CD4-positive, alpha-beta memory T cell (primary cell): ENCODE measurements at regions not wholly inside any gene's neighbourhood (a gene's known extent, or its start where the extent isn't known, plus 50 kb on each side); places are given as distances from the start of the nearest gene placed in this dataset.

ENCODE experiments used
- CTCF ChIA-PET: fragments of 350-600 bp; sonication (Branson Sonifier 250); formaldehyde crosslinking; loops from one replicate; lab custom pipeline; 2021; ENCODE audit warnings: inconsistent platforms; ENCODE audit not compliant: partially characterized antibody; lab: Charles Lee
- POLR2A ChIA-PET: fragments of 350-600 bp; sonication (Branson Sonifier 250); formaldehyde crosslinking; loops from one replicate; lab custom pipeline; 2021; ENCODE audit not compliant: partially characterized antibody; lab: Charles Lee
- DNase-seq, 5 donors: peaks; one replicate each; pipeline versions ENCODE4 v3.0.0 to v3.0.0-alpha.2; 2020 to 2022; ENCODE audit warnings: mixed read lengths in 1 of 5
- H3K27ac ChIP-seq: one replicate; pipeline ENCODE4 v1.7.0; 2013; ENCODE audit warnings: low read depth, low read length
- H3K27me3 ChIP-seq: 2 replicates; pipeline ENCODE4 v1.7.0; 2013; ENCODE audit warnings: mild to moderate bottlenecking, low read length, moderate library complexity; ENCODE audit not compliant: insufficient read depth
- H3K36me3 ChIP-seq: 2 replicates; pipeline ENCODE4 v1.7.0; 2013; ENCODE audit warnings: mild to moderate bottlenecking, low read length, moderate library complexity; ENCODE audit not compliant: insufficient read depth
- H3K4me1 ChIP-seq: 2 replicates; pipeline ENCODE4 v1.7.0; 2013; ENCODE audit warnings: mild to moderate bottlenecking, low read length, moderate library complexity; ENCODE audit not compliant: insufficient read depth
- H3K4me3 ChIP-seq, 2 donors: one replicate each; pipeline ENCODE4 v1.7.0; 2013; ENCODE audit warnings: low read length in 2 of 2, mild to moderate bottlenecking in 1 of 2
- H3K9me3 ChIP-seq, 2 donors: one replicate each; pipeline ENCODE4 v1.7.0; 2013; ENCODE audit warnings: low read length in 2 of 2, control low read depth in 1 of 2; ENCODE audit not compliant: control insufficient read depth in 1 of 2
- H3K27ac Mint-ChIP-seq, 7 donors: one replicate each; pipeline ENCODE4 v1.8.0; 2020 to 2021; ENCODE audit warnings: mixed read lengths in 7 of 7, mild to moderate bottlenecking in 6 of 7, inconsistent platforms in 3 of 7, moderate library complexity in 3 of 7
- H3K27me3 Mint-ChIP-seq, 2 donors: one replicate each; pipeline ENCODE4 v1.8.0; 2020 to 2021; ENCODE audit warnings: mixed read lengths in 2 of 2
- H3K36me3 Mint-ChIP-seq, 2 donors: one replicate each; pipeline ENCODE4 v1.8.0; 2020 to 2021; ENCODE audit warnings: mixed read lengths in 2 of 2, inconsistent platforms in 1 of 2, mild to moderate bottlenecking in 1 of 2
- H3K4me1 Mint-ChIP-seq, 4 donors: one replicate each; pipeline ENCODE4 v1.8.0; 2020 to 2021; ENCODE audit warnings: mixed read lengths in 4 of 4, mild to moderate bottlenecking in 1 of 4
- H3K4me3 Mint-ChIP-seq, 8 donors: one replicate each; pipeline ENCODE4 v1.8.0; 2020 to 2021; ENCODE audit warnings: mixed read lengths in 8 of 8, mild to moderate bottlenecking in 7 of 8, moderate library complexity in 6 of 8, inconsistent platforms in 3 of 8
- H3K9me3 Mint-ChIP-seq, 8 donors: one replicate each; pipeline ENCODE4 v1.8.0; 2020 to 2021; ENCODE audit warnings: mixed read lengths in 8 of 8, mild to moderate bottlenecking in 5 of 8, inconsistent platforms in 3 of 8, moderate library complexity in 1 of 8
- intact Hi-C: fragments of 100-400 bp; cut with micrococcal nuclease; formaldehyde crosslinking; loops from one replicate; pipeline ENCODE4 v1.15.1; 2023

- Mint-ChIP-seq H3K27ac (no peak overlapping the region), H3K4me1 (no peaks in the 10 kb centered on the region), H3K27me3 (peaks cover 2 to 3% of the 10 kb centered on the region in 2 donors), H3K9me3 (peaks cover 2 to 9% (median 6%) of the 10 kb centered on the region in 8 donors), H3K4me3 (no peak overlapping the region), H3K36me3 (no peaks in the 10 kb centered on the region)
- POLR2A ChIA-PET: no interaction called here
- H3K27me3 ChIP-seq: no peaks in the 10 kb centered on the region
- no peak overlapping the region for H3K27ac ChIP-seq
- no peak overlapping the region for H3K4me3 ChIP-seq
- CTCF ChIA-PET: interaction anchor here (1.9 kb wide), 1 partner anchor 24 kb away, joined by 6 read pairs; no protein-coding TSS in a partner anchor
- no peaks in the 10 kb centered on the region for H3K36me3 ChIP-seq
- intact Hi-C loops: no loop called here
- no peaks in the 10 kb centered on the region for H3K4me1 ChIP-seq
- DNase-seq: no peak
- no peaks in the 10 kb centered on the region for H3K9me3 ChIP-seq
These were observed 166.8 kb downstream of the PSAT1 start for GRCh38 chr9:78463750-78464149.

- Mint-ChIP-seq H3K36me3 (no peaks in the 10 kb centered on the region), H3K4me1 (no peaks in the 10 kb centered on the region), H3K9me3 (peaks cover 0 to 2% (median 0%) of the 10 kb centered on the region in 8 donors), H3K27me3 (peaks cover 4 to 9% of the 10 kb centered on the region in 2 donors), H3K4me3 (no peak overlapping the region), H3K27ac (no peak overlapping the region)
- Histone ChIP-seq H3K4me3 (no peak overlapping the region), H3K27me3 (no peaks in the 10 kb centered on the region), H3K27ac (no peak overlapping the region), H3K9me3 (no peaks in the 10 kb centered on the region), H3K36me3 (no peaks in the 10 kb centered on the region), H3K4me1 (no peaks in the 10 kb centered on the region)
- intact Hi-C loops: no loop called here
- POLR2A ChIA-PET: no interaction called here
- CTCF ChIA-PET: no interaction called here
- DNase-seq: no peak
These were observed 171.3 kb downstream of the PSAT1 start for GRCh38 chr9:78468231-78468630.

- H3K4me1 ChIP-seq: no peaks in the 10 kb centered on the region
- no peak overlapping the region for H3K27ac ChIP-seq
- ChIA-PET CTCF (interaction anchor here (0.9 to 1.9 kb wide), 2 partner anchors 13 to 30 kb away, joined by 3 to 7 read pairs; no protein-coding TSS in a partner anchor), POLR2A (no interaction called here)
- no peak for DNase-seq
- no peak overlapping the region for H3K4me3 ChIP-seq
- no peaks in the 10 kb centered on the region for H3K36me3 ChIP-seq
- Mint-ChIP-seq H3K36me3 (no peaks in the 10 kb centered on the region), H3K9me3 (peaks cover 0 to 2% (median 0%) of the 10 kb centered on the region in 8 donors), H3K27me3 (peaks cover 4 to 9% of the 10 kb centered on the region in 2 donors), H3K4me1 (no peaks in the 10 kb centered on the region), H3K27ac (no peak overlapping the region), H3K4me3 (no peak overlapping the region)
- H3K27me3 ChIP-seq: no peaks in the 10 kb centered on the region
- no peaks in the 10 kb centered on the region for H3K9me3 ChIP-seq
- intact Hi-C loops: no loop called here
These were observed 172.2 kb downstream of the PSAT1 start for GRCh38 chr9:78468974-78469576.

- Histone ChIP-seq H3K4me1 (no peaks in the 10 kb centered on the region), H3K4me3 (no peak overlapping the region), H3K36me3 (no peaks in the 10 kb centered on the region), H3K9me3 (no peaks in the 10 kb centered on the region), H3K27ac (no peak overlapping the region), H3K27me3 (no peaks in the 10 kb centered on the region)
- H3K27ac Mint-ChIP-seq: no peak overlapping the region
- POLR2A ChIA-PET: no interaction called here
- no peaks in the 10 kb centered on the region for H3K36me3 Mint-ChIP-seq
- DNase-seq: no peak
- H3K27me3 Mint-ChIP-seq: peaks cover 4 to 9% of the 10 kb centered on the region in 2 donors
- intact Hi-C loops: no loop called here
- H3K9me3 Mint-ChIP-seq: peaks cover 0 to 2% (median 0%) of the 10 kb centered on the region in 8 donors
- no peak overlapping the region for H3K4me3 Mint-ChIP-seq
- no peaks in the 10 kb centered on the region for H3K4me1 Mint-ChIP-seq
- CTCF ChIA-PET: interaction anchor here (1.9 kb wide), 1 partner anchor 31 kb away, joined by 7 read pairs; no protein-coding TSS in a partner anchor
These were observed 173.3 kb downstream of the PSAT1 start for GRCh38 chr9:78470216-78470615.

GRCh38 chr9:78470741-78471140 lies 173.8 kb downstream of the PSAT1 start:
- no peak for DNase-seq
- Histone ChIP-seq H3K4me3 (no peak overlapping the region), H3K27me3 (no peaks in the 10 kb centered on the region), H3K36me3 (no peaks in the 10 kb centered on the region), H3K27ac (no peak overlapping the region), H3K4me1 (no peaks in the 10 kb centered on the region), H3K9me3 (no peaks in the 10 kb centered on the region)
- H3K27ac Mint-ChIP-seq: no peak overlapping the region
- peaks cover 0 to 2% (median 0%) of the 10 kb centered on the region in 8 donors for H3K9me3 Mint-ChIP-seq
- intact Hi-C loops: no loop called here
- H3K4me3 Mint-ChIP-seq: no peak overlapping the region
- ChIA-PET CTCF (interaction anchor here (1.9 kb wide), 1 partner anchor 32 kb away, joined by 7 read pairs; no protein-coding TSS in a partner anchor), POLR2A (no interaction called here)
- peaks cover 4 to 9% of the 10 kb centered on the region in 2 donors for H3K27me3 Mint-ChIP-seq
- no peaks in the 10 kb centered on the region for H3K36me3 Mint-ChIP-seq
- H3K4me1 Mint-ChIP-seq: no peaks in the 10 kb centered on the region

GRCh38 chr9:78472111-78472510 lies 175.2 kb downstream of the PSAT1 start:
- intact Hi-C loops: no loop called here
- Mint-ChIP-seq H3K36me3 (no peaks in the 10 kb centered on the region), H3K4me3 (no peak overlapping the region), H3K27me3 (peaks cover 6 to 9% of the 10 kb centered on the region in 2 donors), H3K4me1 (no peaks in the 10 kb centered on the region), H3K9me3 (peaks cover 0 to 2% (median 0%) of the 10 kb centered on the region in 8 donors), H3K27ac (no peak overlapping the region)
- H3K27me3 ChIP-seq: no peaks in the 10 kb centered on the region
- no peaks in the 10 kb centered on the region for H3K9me3 ChIP-seq
- POLR2A ChIA-PET: no interaction called here
- H3K4me1 ChIP-seq: no peaks in the 10 kb centered on the region
- no peak overlapping the region for H3K27ac ChIP-seq
- DNase-seq: no peak
- H3K36me3 ChIP-seq: no peaks in the 10 kb centered on the region
- H3K4me3 ChIP-seq: no peak overlapping the region
- CTCF ChIA-PET: no interaction called here

- Mint-ChIP-seq H3K9me3 (peaks cover 7 to 22% (median 14%) of the 10 kb centered on the region in 8 donors), H3K4me1 (no peaks in the 10 kb centered on the region), H3K27me3 (peaks cover 0 to 4% of the 10 kb centered on the region in 2 donors), H3K4me3 (no peak overlapping the region), H3K36me3 (no peaks in the 10 kb centered on the region), H3K27ac (no peak overlapping the region)
- no peak for DNase-seq
- no peaks in the 10 kb centered on the region for H3K27me3 ChIP-seq
- no peak overlapping the region for H3K4me3 ChIP-seq
- H3K27ac ChIP-seq: no peak overlapping the region
- intact Hi-C loops: no loop called here
- no peaks in the 10 kb centered on the region for H3K36me3 ChIP-seq
- CTCF ChIA-PET: no interaction called here
- no peaks in the 10 kb centered on the region for H3K9me3 ChIP-seq
- POLR2A ChIA-PET: no interaction called here
- H3K4me1 ChIP-seq: no peaks in the 10 kb centered on the region
These were observed 182.5 kb downstream of the PSAT1 start for GRCh38 chr9:78479441-78479840.
